GM10248 (cell line): ENCODE measurements at regions not wholly inside any gene's neighbourhood (a gene's known extent, or its start where the extent isn't known, plus 50 kb on each side); places are given as distances from the start of the nearest gene placed in this dataset.

Experiments
- CTCF ChIA-PET: fragments of 300-600 bp; sonication (Branson Sonifier 250); formaldehyde crosslinking; extraction: SDS; loops from one replicate; lab custom pipeline; 2021; ENCODE audit warnings: antibody characterized with exemption; lab: Yijun Ruan, JAX
- POLR2A ChIA-PET: fragments of 350-650 bp; sonication (Branson Sonifier 250); formaldehyde crosslinking; extraction: SDS; loops from one replicate; lab custom pipeline; 2020; ENCODE audit warnings: antibody characterized with exemption; lab: Yijun Ruan, JAX
- DNase-seq: peaks from one replicate; pipeline ENCODE4 v3.0.0; 2012; ENCODE audit errors: extremely low spot score
- CTCF ChIP-seq: IDR thresholded peaks from 2 replicates; pipeline ENCODE4 v1.5.1; 2012; ENCODE audit warnings: mild to moderate bottlenecking, low read depth; ENCODE audit errors: extremely low read depth, missing control alignments, control extremely low read depth

GRCh38 chr2:150752229-150752628 lies 264.8 kb upstream of the RND3 start:
- DNase-seq, result no peak
- ChIA-PET POLR2A (no interaction called here), CTCF (interaction anchor here (1.1 to 1.4 kb wide), 2 partner anchors 11 to 12 kb away, joined by 4 to 6 read pairs; no protein-coding TSS in a partner anchor)
- no peak for TF ChIP-seq CTCF

GRCh38 chr2:150750720-150751119 lies 263.3 kb upstream of the RND3 start:
- ChIA-PET CTCF (no interaction called here), POLR2A (no interaction called here)
- TF ChIP-seq CTCF, result no peak
- no peak for DNase-seq

- no peak for TF ChIP-seq CTCF
- no peak for DNase-seq
- ChIA-PET CTCF (interaction anchor here (1.6 kb wide), 2 partner anchors 10 to 13 kb away, joined by 4 to 6 read pairs; no protein-coding TSS in a partner anchor), POLR2A (no interaction called here)
These were observed 254.6 kb upstream of the RND3 start for GRCh38 chr2:150742094-150742493.

GRCh38 chr2:150735894-150736498 lies 248.5 kb upstream of the RND3 start:
- no peak for DNase-seq
- ChIA-PET POLR2A (no interaction called here), CTCF (interaction anchor here (1.2 kb wide), 1 partner anchor 14 kb away, joined by 3 read pairs; no protein-coding TSS in a partner anchor)
- TF ChIP-seq CTCF, result no peak

- no peak for TF ChIP-seq CTCF
- POLR2A ChIA-PET, result no interaction called here
- CTCF ChIA-PET, result interaction anchor here (1.3 to 2.0 kb wide), 3 partner anchors 12 to 22 kb away, joined by 4 read pairs; no protein-coding TSS in a partner anchor
- DNase-seq, result no peak
These were observed 245.7 kb upstream of the RND3 start for GRCh38 chr2:150733051-150733618.

GRCh38 chr2:150732491-150732890 lies 245.0 kb upstream of the RND3 start:
- no peak for TF ChIP-seq CTCF
- CTCF ChIA-PET, result interaction anchor here (1.3 to 2.0 kb wide), 3 partner anchors 13 to 21 kb away, joined by 4 read pairs; no protein-coding TSS in a partner anchor
- POLR2A ChIA-PET, result no interaction called here
- no peak for DNase-seq
